ENCODE measurements at regions not wholly inside any gene's neighbourhood (a gene's known extent, or its start where the extent isn't known, plus 50 kb on each side); places are given as distances from the start of the nearest gene placed in this dataset.

GRCh38 chr6:139695361-139695760 lies 320.9 kb upstream of the CITED2 start:
- DNase-seq (ENCODE audit: low spot score): no peak
- in situ Hi-C loops (cut with MboI; ENCODE audit: low sequenced_read_pairs, unreplicated experiment): no loop called here
- TF ChIP-seq CTCF (IDR thresholded peaks at IDR 0.05; ENCODE audit: borderline replicate concordance, control extremely low read depth, extremely low read depth, insufficient read depth, missing control alignments): no peak

GRCh38 chr6:139693735-139694134 lies 319.3 kb upstream of the CITED2 start:
- DNase-seq (ENCODE audit: low spot score): no peak
- no peak for TF ChIP-seq CTCF (IDR thresholded peaks at IDR 0.05; ENCODE audit: borderline replicate concordance, control extremely low read depth, extremely low read depth, insufficient read depth, missing control alignments)
- in situ Hi-C loops (cut with MboI; ENCODE audit: low sequenced_read_pairs, unreplicated experiment): no loop called here

- no peak for DNase-seq (ENCODE audit: low spot score)
- no peak for TF ChIP-seq CTCF (IDR thresholded peaks at IDR 0.05; ENCODE audit: borderline replicate concordance, control extremely low read depth, extremely low read depth, insufficient read depth, missing control alignments)
- in situ Hi-C loops (cut with MboI; ENCODE audit: low sequenced_read_pairs, unreplicated experiment): no loop called here
These were observed 315.6 kb upstream of the CITED2 start for GRCh38 chr6:139690007-139690406.

- in situ Hi-C loops (cut with MboI; ENCODE audit: low sequenced_read_pairs, unreplicated experiment): no loop called here
- TF ChIP-seq CTCF (IDR thresholded peaks at IDR 0.05; ENCODE audit: borderline replicate concordance, control extremely low read depth, extremely low read depth, insufficient read depth, missing control alignments): no peak
- no peak for DNase-seq (ENCODE audit: low spot score)
These were observed 312.6 kb upstream of the CITED2 start for GRCh38 chr6:139687055-139687454.

GRCh38 chr6:139686308-139686707 lies 311.9 kb upstream of the CITED2 start:
- in situ Hi-C loops (cut with MboI; ENCODE audit: low sequenced_read_pairs, unreplicated experiment): no loop called here
- DNase-seq (ENCODE audit: low spot score): no peak
- no peak for TF ChIP-seq CTCF (IDR thresholded peaks at IDR 0.05; ENCODE audit: borderline replicate concordance, control extremely low read depth, extremely low read depth, insufficient read depth, missing control alignments)

- in situ Hi-C loops (cut with MboI; ENCODE audit: low sequenced_read_pairs, unreplicated experiment): no loop called here
- no peak for TF ChIP-seq CTCF (IDR thresholded peaks at IDR 0.05; ENCODE audit: borderline replicate concordance, control extremely low read depth, extremely low read depth, insufficient read depth, missing control alignments)
- DNase-seq (ENCODE audit: low spot score): no peak
These were observed 310.6 kb upstream of the CITED2 start for GRCh38 chr6:139685009-139685408.

GRCh38 chr6:139680819-139681218 lies 306.4 kb upstream of the CITED2 start:
- in situ Hi-C loops (cut with MboI; ENCODE audit: low sequenced_read_pairs, unreplicated experiment): no loop called here
- no peak for DNase-seq (ENCODE audit: low spot score)
- no peak for TF ChIP-seq CTCF (IDR thresholded peaks at IDR 0.05; ENCODE audit: borderline replicate concordance, control extremely low read depth, extremely low read depth, insufficient read depth, missing control alignments)
